Ovary (tissue), 7 donors: ENCODE measurements at regions not wholly inside any gene's neighbourhood (a gene's known extent, or its start where the extent isn't known, plus 50 kb on each side); places are given as distances from the start of the nearest gene placed in this dataset.
A peak's percentile ranks its signal among the peaks of the same experiment; 100 is the strongest.

Source experiments
- DNase-seq, 5 donors: peaks; one replicate each; pipeline ENCODE4 v3.0.0-alpha.2; 2019 to 2020
- H3K27ac ChIP-seq, 2 donors: fragments of 200-600 bp; one replicate each; pipeline versions ENCODE4 v1.5.1 to v1.8.0; 2019 to 2022
- H3K27me3 ChIP-seq: fragments of 200-600 bp; one replicate; pipeline ENCODE4 v1.8.0; 2022
- H3K36me3 ChIP-seq: fragments of 200-600 bp; sonication (generic); one replicate; pipeline ENCODE4 v1.5.1; 2019
- H3K4me1 ChIP-seq: one replicate; pipeline ENCODE4 v1.8.1; 2013; ENCODE audit warnings: mild to moderate bottlenecking, moderate library complexity; ENCODE audit not compliant: insufficient read depth
- H3K4me3 ChIP-seq: fragments of 200-600 bp; sonication (generic); one replicate; pipeline ENCODE4 v1.5.1; 2017
- H3K9me3 ChIP-seq, 2 donors: fragments of 200-600 bp in 1 of 2; sonication (generic) in 1 of 2; one replicate each; pipeline versions ENCODE4 v1.5.1 to v1.8.1; 2013 to 2019; ENCODE audit warnings: mild to moderate bottlenecking in 1 of 2, moderate library complexity in 1 of 2
- CTCF ChIP-seq, 3 donors: fragments of 450-650 bp in 2 of 3; fragments of 200-600 bp in 1 of 3; IDR thresholded peaks; one replicate each; pipeline versions ENCODE4 v1.5.1 to v1.8.0; 2016 to 2022; ENCODE audit warnings: antibody characterized with exemption in 3 of 3, mild to moderate bottlenecking in 1 of 3
- EP300 ChIP-seq: sonication (generic); formaldehyde crosslinking; IDR thresholded peaks from one replicate; pipeline ENCODE4 v1.6.1; 2017; ENCODE audit warnings: antibody characterized with exemption
- POLR2A ChIP-seq: fragments of 450-650 bp; IDR thresholded peaks from one replicate; pipeline ENCODE4 v1.6.1; 2017; ENCODE audit warnings: antibody characterized with exemption, mild to moderate bottlenecking, moderate library complexity
- WGBS, 3 donors: extraction: QIAGEN DNeasy Blood & Tissue Kit in 1 of 3; methylation state at CpG; one replicate each; pipeline versions ENCODE4 v1.1.5 to v1.1.7; 2013 to 2017; 5-methylcytosine and 5-hydroxymethylcytosine counted together
- intact Hi-C, 4 donors: fragments of 100-400 bp; cut with DNase I; formaldehyde crosslinking; loops; one replicate each; pipeline versions ENCODE4 v1.11.0 to v1.15.1; 2022 to 2023
- donor health status: DM: no; HTN: no; CAD: no; lungs with moderate emphysema.
- donor health status: DM: no; HTN: no; CAD: no.
- donor health status: Bipolar disorder and iron deficiency.
- donor health status: DM: no; HTN: no; CAD: no.
- donor health status: DM: yes; HTN: yes; CAD: no.

GRCh38 chr3:40800343-40800742 lies 275.6 kb downstream of the ZNF621 start:
- intact Hi-C loops: no loop called here
- Histone ChIP-seq H3K27me3 (no peaks in the 10 kb centered on the region), H3K27ac (no peak overlapping the region), H3K4me3 (no peak overlapping the region), H3K4me1 (no peaks in the 10 kb centered on the region), H3K9me3 (no peaks in the 10 kb centered on the region), H3K36me3 (no peaks in the 10 kb centered on the region)
- peak in 2 of 5 donors; percentile 17 to 27 for DNase-seq
- TF ChIP-seq EP300 (no peak), CTCF (IDR thresholded peaks at IDR 0.05) (no peak), POLR2A (no peak)

GRCh38 chr3:40801284-40801741 lies 276.6 kb downstream of the ZNF621 start:
- no peak for DNase-seq
- TF ChIP-seq POLR2A (no peak), EP300 (no peak), CTCF (IDR thresholded peaks at IDR 0.05) (no peak)
- Histone ChIP-seq H3K27me3 (no peaks in the 10 kb centered on the region), H3K4me1 (no peaks in the 10 kb centered on the region), H3K36me3 (no peaks in the 10 kb centered on the region), H3K9me3 (no peaks in the 10 kb centered on the region), H3K4me3 (no peak overlapping the region), H3K27ac (no peak overlapping the region)
- 78 to 89% (median 84%) methylated on average over 4 of the region's 4 CpGs for WGBS, 3 donors
- intact Hi-C loops: no loop called here

DNA sequence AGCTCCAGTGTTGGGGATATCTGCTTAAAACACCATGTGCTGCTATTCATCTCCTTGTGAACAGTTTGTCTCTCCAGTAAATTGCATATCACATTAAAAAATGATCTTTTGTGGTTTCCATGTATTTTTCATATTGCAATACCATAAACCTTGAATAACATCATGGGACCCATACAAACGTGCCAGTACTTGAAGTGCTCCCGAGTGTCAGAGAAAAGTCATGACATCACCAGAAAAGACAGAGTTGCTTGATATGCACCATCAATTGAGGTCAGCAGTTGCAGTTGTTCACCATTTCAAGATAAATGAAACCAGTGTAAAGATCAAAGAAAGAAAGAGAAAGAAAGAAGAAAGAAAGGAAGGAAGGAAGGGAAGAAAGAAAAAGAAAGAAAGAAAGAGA lies 278.6 kb downstream of the ZNF621 start:
- TF ChIP-seq POLR2A (no peak), EP300 (no peak), CTCF (IDR thresholded peaks at IDR 0.05) (no peak)
- Histone ChIP-seq H3K36me3 (no peaks in the 10 kb centered on the region), H3K9me3 (no peaks in the 10 kb centered on the region), H3K4me3 (no peak overlapping the region), H3K4me1 (no peaks in the 10 kb centered on the region), H3K27ac (no peak overlapping the region), H3K27me3 (no peaks in the 10 kb centered on the region)
- 55 to 73% (median 72%) methylated on average over 2 of the region's 2 CpGs for WGBS, 3 donors
- intact Hi-C loops: no loop called here
- DNase-seq: no peak

DNA sequence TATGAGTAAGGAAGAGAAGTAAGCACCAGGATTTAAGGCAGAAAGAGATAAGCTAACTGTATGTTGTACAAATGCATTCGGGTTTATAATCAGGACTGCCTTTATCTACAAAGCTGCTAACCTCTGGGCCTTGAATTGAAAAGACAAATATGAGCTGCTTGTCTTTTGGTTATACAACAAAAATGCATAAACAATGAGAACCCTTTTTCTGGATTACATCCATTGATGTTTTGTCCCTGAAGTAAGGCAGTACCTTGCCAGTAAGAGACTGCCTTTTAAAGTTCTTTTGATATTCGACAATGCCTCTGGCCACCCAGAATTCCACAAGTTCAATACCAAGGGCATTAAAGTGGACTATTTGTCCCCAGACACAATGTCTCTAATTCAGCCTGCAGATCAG lies 280.7 kb downstream of the ZNF621 start:
- H3K27ac ChIP-seq: no peak overlapping the region
- intact Hi-C loops: no loop called here
- no peak for DNase-seq
- 5 to 25% (median 13%) methylated on average over 2 of the region's 2 CpGs for WGBS, 3 donors
- H3K36me3 ChIP-seq: no peaks in the 10 kb centered on the region
- H3K4me1 ChIP-seq: no peaks in the 10 kb centered on the region
- no peaks in the 10 kb centered on the region for H3K27me3 ChIP-seq
- no peak overlapping the region for H3K4me3 ChIP-seq
- H3K9me3 ChIP-seq: no peaks in the 10 kb centered on the region
- TF ChIP-seq CTCF (IDR thresholded peaks at IDR 0.05): no peak
- no peak for TF ChIP-seq EP300
- no peak for TF ChIP-seq POLR2A

GRCh38 chr3:40810813-40811212 lies 286.1 kb downstream of the ZNF621 start:
- DNase-seq: no peak
- Histone ChIP-seq H3K9me3 (no peaks in the 10 kb centered on the region), H3K4me1 (no peaks in the 10 kb centered on the region), H3K36me3 (no peaks in the 10 kb centered on the region), H3K27me3 (no peaks in the 10 kb centered on the region), H3K27ac (no peak overlapping the region), H3K4me3 (no peak overlapping the region)
- TF ChIP-seq EP300 (no peak), POLR2A (no peak), CTCF (IDR thresholded peaks at IDR 0.05) (no peak)
- intact Hi-C loops: no loop called here
